Prostate gland (tissue), 2 donors: ENCODE measurements at regions not wholly inside any gene's neighbourhood (a gene's known extent, or its start where the extent isn't known, plus 50 kb on each side); places are given as distances from the start of the nearest gene placed in this dataset.
"Not testable (repeated sequence)": the region's sequence is repeated elsewhere in the genome, so short reads cannot be mapped to it uniquely, and the experiment has no call there.

Source experiments
- DNase-seq: peaks from one replicate; pipeline ENCODE4 v3.0.0-alpha.2; 2019; ENCODE audit warnings: low spot score
- H3K27ac ChIP-seq, 2 donors: fragments of 200-600 bp; sonication (generic); 2 replicates each; pipeline ENCODE4 v1.5.1; 2017 to 2019
- H3K27me3 ChIP-seq: fragments of 200-600 bp; sonication (generic); replicated peaks from 2 replicates; pipeline ENCODE4 v1.5.1; 2019; ENCODE audit not compliant: insufficient read depth
- H3K36me3 ChIP-seq, 2 donors: fragments of 200-600 bp; sonication (generic); 1 replicate in 1 of 2; 2 replicates in 1 of 2; pipeline versions ENCODE4 v1.5.1 to v1.8.1; 2017 to 2019
- H3K4me1 ChIP-seq: fragments of 200-600 bp; sonication (generic); replicated peaks from 2 replicates; pipeline ENCODE4 v1.5.1; 2019
- H3K4me3 ChIP-seq, 2 donors: fragments of 200-600 bp; sonication (generic); 2 replicates each; pipeline ENCODE4 v1.5.1; 2017 to 2019
- H3K9me3 ChIP-seq: fragments of 200-600 bp; sonication (generic); 2 replicates; pipeline ENCODE4 v1.5.1; 2017
- POLR2A ChIP-seq: fragments of 450-650 bp; IDR thresholded peaks from one replicate; pipeline ENCODE4 v1.6.1; 2016; ENCODE audit warnings: antibody characterized with exemption, mild to moderate bottlenecking
- POLR2AphosphoS5 ChIP-seq: sonication (generic); formaldehyde crosslinking; IDR thresholded peaks from one replicate; pipeline ENCODE4 v1.6.1; 2017; ENCODE audit warnings: antibody characterized with exemption
- WGBS: methylation state at CpG from one replicate; pipeline ENCODE4 v1.1.5; 2018; 5-methylcytosine and 5-hydroxymethylcytosine counted together
- intact Hi-C: fragments of 100-400 bp; cut with DNase I; formaldehyde crosslinking; loops from one replicate; pipeline ENCODE4 v1.14.2; 2022
- TF ChIP-seq, protein P1 (sequence below), 4 experiments: fragments of 200-600 bp in 2 of 4; fragments of 450-650 bp in 2 of 4; sonication (generic) in 2 of 4; IDR thresholded peaks; 1 replicate in 3 of 4; 2 replicates in 1 of 4; pipeline ENCODE4 v1.5.1; 2016 to 2019; ENCODE audit warnings: antibody characterized with exemption in 4 of 4, mild to moderate bottlenecking in 2 of 4, moderate library complexity in 2 of 4

DNA sequence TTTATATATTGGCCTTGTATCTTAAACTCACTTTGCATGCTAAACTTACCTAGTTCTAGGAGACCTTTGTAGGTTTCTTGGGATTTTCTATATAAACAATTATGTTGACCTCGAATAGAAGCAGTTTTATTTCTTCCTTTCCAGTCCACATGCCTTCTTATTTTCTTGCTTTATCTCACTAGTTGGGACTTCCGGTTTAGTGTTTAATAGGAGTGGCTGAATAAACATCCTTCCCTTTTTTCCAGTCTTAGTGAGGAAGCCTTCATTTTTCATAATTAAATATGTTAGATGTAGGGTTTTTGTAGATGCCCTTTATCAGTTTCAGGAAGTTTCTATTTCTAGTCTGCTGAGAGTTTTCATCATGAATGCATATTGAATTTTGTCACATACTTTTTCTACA, 347.3 kb upstream of the HNRNPA3 start:
- Histone ChIP-seq H3K4me3 (no peak overlapping the region), H3K27me3 (no peaks in the 10 kb centered on the region), H3K36me3 (no peaks in the 10 kb centered on the region), H3K9me3 (no peaks in the 10 kb centered on the region), H3K4me1 (no peaks in the 10 kb centered on the region), H3K27ac (no peak overlapping the region)
- intact Hi-C loops, result no loop called here
- no peak for DNase-seq
- no peak for TF ChIP-seq POLR2A
- TF ChIP-seq POLR2AphosphoS5, result no peak
- TF ChIP-seq, protein P1, sequence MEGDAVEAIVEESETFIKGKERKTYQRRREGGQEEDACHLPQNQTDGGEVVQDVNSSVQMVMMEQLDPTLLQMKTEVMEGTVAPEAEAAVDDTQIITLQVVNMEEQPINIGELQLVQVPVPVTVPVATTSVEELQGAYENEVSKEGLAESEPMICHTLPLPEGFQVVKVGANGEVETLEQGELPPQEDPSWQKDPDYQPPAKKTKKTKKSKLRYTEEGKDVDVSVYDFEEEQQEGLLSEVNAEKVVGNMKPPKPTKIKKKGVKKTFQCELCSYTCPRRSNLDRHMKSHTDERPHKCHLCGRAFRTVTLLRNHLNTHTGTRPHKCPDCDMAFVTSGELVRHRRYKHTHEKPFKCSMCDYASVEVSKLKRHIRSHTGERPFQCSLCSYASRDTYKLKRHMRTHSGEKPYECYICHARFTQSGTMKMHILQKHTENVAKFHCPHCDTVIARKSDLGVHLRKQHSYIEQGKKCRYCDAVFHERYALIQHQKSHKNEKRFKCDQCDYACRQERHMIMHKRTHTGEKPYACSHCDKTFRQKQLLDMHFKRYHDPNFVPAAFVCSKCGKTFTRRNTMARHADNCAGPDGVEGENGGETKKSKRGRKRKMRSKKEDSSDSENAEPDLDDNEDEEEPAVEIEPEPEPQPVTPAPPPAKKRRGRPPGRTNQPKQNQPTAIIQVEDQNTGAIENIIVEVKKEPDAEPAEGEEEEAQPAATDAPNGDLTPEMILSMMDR (IDR thresholded peaks at IDR 0.05), result no peak
- 21% methylated on average over 2 of the region's 2 CpGs for WGBS

DNA sequence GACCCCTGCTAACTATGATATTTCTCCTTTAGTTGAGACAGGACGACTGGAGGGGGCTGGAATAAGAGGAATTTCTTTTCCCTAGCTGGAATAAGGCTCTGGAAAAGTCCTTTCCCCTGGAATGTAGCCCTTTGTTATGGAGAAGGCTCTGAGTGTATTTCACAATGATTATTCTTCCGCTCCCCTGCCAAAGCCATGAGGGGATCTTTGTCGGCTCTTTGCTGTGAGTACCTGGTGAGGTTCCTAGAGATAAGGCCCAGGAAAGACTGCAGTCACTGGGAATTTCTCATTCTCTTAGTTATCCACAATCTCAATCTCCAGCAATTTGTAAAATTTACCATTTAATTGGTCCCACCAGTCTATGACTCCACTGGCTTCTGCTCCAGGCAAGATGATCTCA, 340.2 kb upstream of the HNRNPA3 start:
- H3K27me3 ChIP-seq, result no peaks in the 10 kb centered on the region
- TF ChIP-seq POLR2A, result no peak
- TF ChIP-seq, protein P1 (IDR thresholded peaks at IDR 0.05), result no peak
- TF ChIP-seq POLR2AphosphoS5, result no peak
- H3K4me1 ChIP-seq, result no peaks in the 10 kb centered on the region
- H3K27ac ChIP-seq, result no peak overlapping the region
- no peak overlapping the region for H3K4me3 ChIP-seq
- no peaks in the 10 kb centered on the region for H3K9me3 ChIP-seq
- 65% methylated on average over 3 of the region's 3 CpGs for WGBS
- no peaks in the 10 kb centered on the region for H3K36me3 ChIP-seq
- DNase-seq, result no peak
- intact Hi-C loops, result no loop called here

DNA sequence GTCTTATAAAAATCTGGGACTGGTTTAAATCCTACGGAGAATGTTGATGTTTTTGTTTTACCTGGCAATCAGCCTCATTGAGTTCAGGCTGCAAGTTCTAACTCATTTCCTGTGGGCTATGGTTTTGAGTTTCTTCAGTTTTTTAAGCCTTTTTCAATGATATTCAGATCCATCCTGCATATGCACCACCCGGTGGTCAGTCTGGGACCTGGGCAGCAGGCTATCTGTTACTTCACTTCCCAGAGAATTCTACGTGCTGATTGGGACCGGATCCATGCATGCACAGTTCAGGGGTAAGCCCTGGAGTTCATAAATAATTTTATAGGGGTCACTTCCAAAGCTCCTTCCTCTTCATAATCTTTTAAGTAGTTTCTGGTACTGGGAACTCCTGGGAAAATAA, 339.2 kb upstream of the HNRNPA3 start:
- Histone ChIP-seq H3K4me1 (no peaks in the 10 kb centered on the region), H3K27me3 (no peaks in the 10 kb centered on the region), H3K36me3 (no peaks in the 10 kb centered on the region), H3K27ac (no peak overlapping the region), H3K9me3 (no peaks in the 10 kb centered on the region), H3K4me3 (no peak overlapping the region)
- intact Hi-C loops, result no loop called here
- TF ChIP-seq POLR2AphosphoS5 (no peak), POLR2A (no peak)
- TF ChIP-seq, protein P1 (IDR thresholded peaks at IDR 0.05), result no peak
- 53% methylated on average over 4 of the region's 4 CpGs for WGBS
- DNase-seq, result no peak

DNA sequence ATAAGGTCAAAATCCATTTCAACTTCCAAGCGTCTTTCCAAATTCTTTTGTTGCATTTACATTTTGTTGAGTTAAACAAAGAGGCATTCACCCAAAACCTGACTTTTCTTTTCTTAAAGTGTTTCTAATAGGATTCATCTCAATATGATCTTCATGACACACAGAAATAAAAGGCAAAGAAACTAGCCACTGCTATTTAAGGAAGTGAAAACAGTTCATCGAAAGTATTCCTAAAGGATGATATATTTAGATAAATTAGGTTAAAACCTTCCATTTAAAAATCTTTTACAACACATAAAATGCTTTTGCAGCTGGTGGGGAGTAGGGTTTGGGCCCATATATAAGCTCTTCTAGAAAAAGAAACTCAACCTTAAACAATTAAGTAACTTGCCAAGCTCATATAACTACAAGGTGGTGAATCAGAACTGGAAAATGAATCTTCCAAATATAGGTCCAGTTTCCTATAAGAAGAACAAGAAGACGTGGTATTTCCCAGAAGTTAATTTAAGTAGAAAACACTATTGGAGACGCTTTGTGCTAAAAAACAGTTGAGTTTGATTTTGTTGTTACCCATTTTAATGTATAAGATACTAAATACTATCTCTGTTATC, 336.0 kb upstream of the HNRNPA3 start:
- Histone ChIP-seq H3K27me3 (no peaks in the 10 kb centered on the region), H3K36me3 (no peaks in the 10 kb centered on the region), H3K4me3 (no peak overlapping the region), H3K4me1 (no peaks in the 10 kb centered on the region), H3K27ac (no peak overlapping the region), H3K9me3 (no peaks in the 10 kb centered on the region)
- TF ChIP-seq, protein P1 (IDR thresholded peaks at IDR 0.05), result no peak
- no peak for TF ChIP-seq POLR2A
- TF ChIP-seq POLR2AphosphoS5, result no peak
- 88% methylated on average over 4 of the region's 4 CpGs for WGBS
- intact Hi-C loops, result no loop called here
- DNase-seq, result no peak

DNA sequence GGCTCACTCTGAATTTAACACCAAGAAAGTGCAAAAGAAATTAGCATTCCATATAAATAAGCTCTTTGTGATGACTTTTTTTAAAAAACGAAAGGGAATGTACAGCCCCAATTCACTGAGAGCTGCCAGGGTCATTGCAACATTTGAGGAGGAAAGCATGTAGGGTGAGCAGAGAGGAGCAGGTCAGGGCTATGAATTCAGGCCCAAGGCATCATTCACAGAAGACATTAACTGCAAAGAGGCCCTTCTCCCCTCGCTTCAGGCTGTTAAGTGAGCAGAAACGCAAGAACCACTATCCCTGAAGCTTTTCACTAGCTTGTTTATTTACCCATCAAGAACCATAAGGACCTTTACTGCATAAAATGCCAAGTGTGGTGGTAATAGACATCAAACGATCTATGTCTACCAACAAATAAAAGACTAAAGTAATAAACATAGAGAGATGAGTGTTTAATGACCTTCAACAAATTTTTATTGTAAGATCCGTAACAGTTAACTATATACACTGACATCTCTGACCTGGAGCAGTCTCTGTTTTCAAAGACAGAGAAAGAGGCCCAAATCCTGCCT, 333.1 kb upstream of the HNRNPA3 start:
- Histone ChIP-seq H3K4me3 (no peak overlapping the region), H3K27me3 (no peaks in the 10 kb centered on the region), H3K27ac (no peak overlapping the region), H3K9me3 (no peaks in the 10 kb centered on the region), H3K36me3 (no peaks in the 10 kb centered on the region), H3K4me1 (no peaks in the 10 kb centered on the region)
- TF ChIP-seq POLR2AphosphoS5, result no peak
- TF ChIP-seq, protein P1 (IDR thresholded peaks at IDR 0.05), result no peak
- TF ChIP-seq POLR2A, result no peak
- intact Hi-C loops, result no loop called here
- WGBS, result 23% methylated on average over 5 of the region's 5 CpGs
- no peak for DNase-seq

DNA sequence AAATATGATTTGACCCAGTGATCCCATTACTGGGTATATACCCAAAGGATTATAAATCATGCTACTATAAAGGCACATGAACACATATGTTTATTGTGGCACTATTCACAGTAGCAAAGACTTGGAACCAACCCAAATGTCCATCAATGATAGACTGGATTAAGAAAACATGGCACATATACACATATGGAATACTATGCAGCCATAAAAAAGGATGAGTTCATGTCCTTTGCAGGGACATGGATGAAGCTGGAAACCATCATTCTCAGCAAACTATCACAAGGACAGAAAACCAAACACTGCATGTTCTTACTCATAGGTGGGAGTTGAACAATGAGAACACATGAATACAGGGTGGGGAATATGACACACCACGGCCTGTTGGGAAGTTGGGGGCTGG, 330.5 kb upstream of the HNRNPA3 start:
- H3K4me3 ChIP-seq, H3K27me3 ChIP-seq, intact Hi-C loops, H3K27ac ChIP-seq, H3K4me1 ChIP-seq, DNase-seq, H3K36me3 ChIP-seq, H3K9me3 ChIP-seq: not testable (repeated sequence)
- WGBS, result 96% methylated on average over 1 of the region's 1 CpG
